Embryonic facial prominence (tissue), 1 donor: ENCODE measurements at regions not wholly inside any gene's neighbourhood (a gene's known extent, or its start where the extent isn't known, plus 50 kb on each side); places are given as distances from the start of the nearest gene placed in this dataset.
"Not testable (repeated sequence)": the region's sequence is repeated elsewhere in the genome, so short reads cannot be mapped to it uniquely, and the experiment has no call there.

Experiments used
- DNase-seq: peaks from one replicate; pipeline ENCODE4 v3.0.0-alpha.2; 2016; ENCODE audit errors: extremely low spot score

GRCh38 chr15:54749461-54749860 lies 447.3 kb downstream of the RSL24D1 start:
- DNase-seq: not testable (repeated sequence)

GRCh38 chr15:54722342-54722986 lies 474.3 kb downstream of the RSL24D1 start:
- DNase-seq: no peak

- no peak for DNase-seq
Measured at GRCh38 chr15:54719325-54719724, 477.4 kb downstream of the RSL24D1 start.

- no peak for DNase-seq
Measured at GRCh38 chr15:54707805-54708752, 488.7 kb downstream of the RSL24D1 start.

GRCh38 chr15:54687628-54688027 lies 509.1 kb downstream of the RSL24D1 start:
- no peak for DNase-seq
